Spleen (tissue), 11 donors: ENCODE measurements at regions not wholly inside any gene's neighbourhood (a gene's known extent, or its start where the extent isn't known, plus 50 kb on each side); places are given as distances from the start of the nearest gene placed in this dataset.

Source experiments
- DNase-seq: peaks from one replicate; pipeline ENCODE4 v3.0.0-alpha.2; 2020
- H3K27ac ChIP-seq, 8 donors: fragments of 200-600 bp; sonication (generic) in 7 of 8; 1 replicate in 4 of 8; 2 replicates in 4 of 8; pipeline versions ENCODE4 v1.5.0 to v1.8.0; 2016 to 2021; ENCODE audit warnings: inconsistent platforms in 4 of 8, mild to moderate bottlenecking in 4 of 8, moderate library complexity in 1 of 8
- H3K27me3 ChIP-seq, 7 donors: fragments of 200-600 bp; sonication (generic) in 6 of 7; replicated peaks in 1 of 7; 1 replicate in 4 of 7; 2 replicates in 3 of 7; pipeline versions ENCODE4 v1.5.0 to v1.8.0; 2016 to 2021; ENCODE audit warnings: inconsistent platforms in 3 of 7, mild to moderate bottlenecking in 1 of 7
- H3K36me3 ChIP-seq, 6 donors: fragments of 200-600 bp; sonication (generic) in 5 of 6; 1 replicate in 4 of 6; 2 replicates in 2 of 6; pipeline versions ENCODE4 v1.5.0 to v1.8.0; 2016 to 2021; ENCODE audit warnings: inconsistent platforms in 2 of 6
- H3K4me1 ChIP-seq, 6 donors: fragments of 200-600 bp; sonication (generic) in 5 of 6; 1 replicate in 3 of 6; 2 replicates in 3 of 6; pipeline versions ENCODE4 v1.5.0 to v1.8.0; 2016 to 2021; ENCODE audit warnings: inconsistent platforms in 3 of 6
- H3K4me3 ChIP-seq, 8 donors: fragments of 200-600 bp; sonication (generic) in 7 of 8; 1 replicate in 4 of 8; 2 replicates in 4 of 8; pipeline versions ENCODE4 v1.5.0 to v1.8.0; 2016 to 2021; ENCODE audit warnings: inconsistent platforms in 4 of 8, mild to moderate bottlenecking in 4 of 8, moderate library complexity in 2 of 8
- H3K9me3 ChIP-seq, 8 donors: fragments of 200-600 bp; sonication (generic) in 7 of 8; 1 replicate in 4 of 8; 2 replicates in 4 of 8; pipeline versions ENCODE4 v1.5.0 to v1.8.0; 2016 to 2021; ENCODE audit warnings: inconsistent platforms in 4 of 8
- CTCF ChIP-seq, 11 experiments: fragments of 200-600 bp in 7 of 11; fragments of 450-650 bp in 4 of 11; sonication (generic) in 4 of 11; IDR thresholded peaks in 8 of 11; conservative IDR thresholded peaks in 3 of 11; 1 replicate in 7 of 11; 2 replicates in 4 of 11; pipeline versions ENCODE4 v1.4.0 to v1.8.0; 2016 to 2021; ENCODE audit warnings: antibody characterized with exemption in 11 of 11, inconsistent platforms in 4 of 11, mild to moderate bottlenecking in 1 of 11
- POLR2A ChIP-seq, 3 donors: fragments of 450-650 bp; IDR thresholded peaks; one replicate each; pipeline ENCODE4 v1.5.1; 2017; ENCODE audit warnings: antibody characterized with exemption in 3 of 3, mild to moderate bottlenecking in 1 of 3
- POLR2AphosphoS5 ChIP-seq, 3 donors: sonication (generic); formaldehyde crosslinking; IDR thresholded peaks; one replicate each; pipeline ENCODE4 v1.5.1; 2017; ENCODE audit warnings: antibody characterized with exemption in 3 of 3
- WGBS, 5 donors: extraction: QIAGEN DNeasy Blood & Tissue Kit in 3 of 5; methylation state at CpG; one replicate each; pipeline versions ENCODE4 v1.1.5 to v1.1.7; 2013 to 2018; 5-methylcytosine and 5-hydroxymethylcytosine counted together
- intact Hi-C: fragments of 100-400 bp; cut with DNase I; formaldehyde crosslinking; loops from one replicate; pipeline ENCODE4 v1.15.0; 2023; ENCODE audit warnings: low total_unique reads
- donor health status: healthy with polysubstance abuse.
- donor health status: DM: no; HTN: no; CAD: no; lungs with moderate emphysema.
- donor health status: DM: no; HTN: no; CAD: no.
- donor health status: Bipolar disorder and iron deficiency.
- donor health status: healthy.
- donor health status: DM: no; HTN: no; CAD: no.
- donor health status: DM: yes; HTN: yes; CAD: no.

- Histone ChIP-seq H3K27ac (no peak overlapping the region), H3K9me3 (peaks cover 0 to under 1% (median 0%) of the 10 kb centered on the region in 8 donors), H3K4me3 (no peak overlapping the region), H3K4me1 (no peaks in the 10 kb centered on the region), H3K36me3 (no peaks in the 10 kb centered on the region), H3K27me3 (no peaks in the 10 kb centered on the region)
- WGBS, 5 donors = 54 to 66% (median 57%) methylated on average over 6 of the region's 6 CpGs
- no peak for DNase-seq
- TF ChIP-seq POLR2A (IDR thresholded peaks at IDR 0.05) (no peak), POLR2AphosphoS5 (IDR thresholded peaks at IDR 0.05) (no peak), CTCF (IDR thresholded peaks at IDR 0.05 in 8 of 11, conservative IDR thresholded peaks at IDR 0.05 in 3 of 11) (no peak)
- intact Hi-C loops = no loop called here
Measured at GRCh38 chr9:117917873-117918272, 213.7 kb downstream of the TLR4 start.

DNA sequence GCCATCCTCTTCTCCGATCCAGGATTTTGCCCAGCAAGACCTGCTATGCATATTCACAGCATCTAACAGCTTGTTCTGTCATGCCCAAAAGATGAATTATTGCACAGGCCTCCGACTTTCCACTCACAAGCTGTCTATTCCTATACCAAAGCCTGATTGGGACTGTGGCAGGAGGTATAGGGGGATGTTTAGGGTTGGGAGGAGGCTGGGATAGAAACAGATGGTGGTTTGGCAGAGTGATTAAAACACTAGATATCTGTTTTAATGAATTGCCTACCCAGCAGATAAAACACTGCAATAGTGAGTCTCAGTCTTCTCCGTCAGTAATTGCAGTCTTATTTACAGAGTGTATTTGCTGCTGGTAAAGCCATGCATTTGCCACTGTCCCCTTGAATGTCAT, 215.3 kb downstream of the TLR4 start:
- DNase-seq = no peak
- Histone ChIP-seq H3K36me3 (no peaks in the 10 kb centered on the region), H3K27ac (no peak overlapping the region), H3K9me3 (no peaks in the 10 kb centered on the region), H3K4me3 (no peak overlapping the region), H3K4me1 (no peaks in the 10 kb centered on the region), H3K27me3 (no peaks in the 10 kb centered on the region)
- WGBS, 5 donors = 73 to 83% (median 79%) methylated on average over 3 of the region's 3 CpGs
- intact Hi-C loops = no loop called here
- no peak for TF ChIP-seq POLR2A (IDR thresholded peaks at IDR 0.05)
- no peak for TF ChIP-seq POLR2AphosphoS5 (IDR thresholded peaks at IDR 0.05)
- no peak for TF ChIP-seq CTCF (IDR thresholded peaks at IDR 0.05 in 8 of 11, conservative IDR thresholded peaks at IDR 0.05 in 3 of 11)

- Histone ChIP-seq H3K4me3 (no peak overlapping the region), H3K9me3 (no peaks in the 10 kb centered on the region), H3K36me3 (no peaks in the 10 kb centered on the region), H3K27me3 (no peaks in the 10 kb centered on the region), H3K4me1 (no peaks in the 10 kb centered on the region), H3K27ac (no peak overlapping the region)
- 72 to 79% (median 74%) methylated on average over 5 of the region's 5 CpGs for WGBS, 5 donors
- DNase-seq = no peak
- TF ChIP-seq POLR2A (IDR thresholded peaks at IDR 0.05) = no peak
- no peak for TF ChIP-seq POLR2AphosphoS5 (IDR thresholded peaks at IDR 0.05)
- TF ChIP-seq CTCF (IDR thresholded peaks at IDR 0.05 in 8 of 11, conservative IDR thresholded peaks at IDR 0.05 in 3 of 11) = no peak
- intact Hi-C loops = no loop called here
Measured at GRCh38 chr9:117926031-117926658, 221.9 kb downstream of the TLR4 start.

GRCh38 chr9:117927354-117927753, 223.2 kb downstream of the TLR4 start:
- intact Hi-C loops = no loop called here
- Histone ChIP-seq H3K27ac (no peak overlapping the region), H3K27me3 (no peaks in the 10 kb centered on the region), H3K36me3 (no peaks in the 10 kb centered on the region), H3K4me3 (no peak overlapping the region), H3K4me1 (no peaks in the 10 kb centered on the region), H3K9me3 (no peaks in the 10 kb centered on the region)
- WGBS, 5 donors = 45 to 67% (median 52%) methylated on average over 3 of the region's 3 CpGs
- TF ChIP-seq CTCF (IDR thresholded peaks at IDR 0.05 in 8 of 11, conservative IDR thresholded peaks at IDR 0.05 in 3 of 11) = peak in 1 of 11 experiments; percentile 29
- TF ChIP-seq POLR2AphosphoS5 (IDR thresholded peaks at IDR 0.05) = no peak
- DNase-seq = no peak
